Karpas-422 (cell line): ENCODE measurements at regions not wholly inside any gene's neighbourhood (a gene's known extent, or its start where the extent isn't known, plus 50 kb on each side); places are given as distances from the start of the nearest gene placed in this dataset.

Source experiments
- DNase-seq: peaks from one replicate; pipeline ENCODE4 v3.0.0-alpha.2; 2015
- H2AFZ ChIP-seq: fragments of 200-600 bp; sonication (generic); 2 replicates; pipeline ENCODE4 v1.6.1; 2014; ENCODE audit warnings: antibody characterized with exemption, low read length, mixed read lengths
- H3K27ac ChIP-seq: fragments of 200-600 bp; sonication (generic); 2 replicates; pipeline ENCODE4 v1.5.1; 2014; ENCODE audit warnings: mild to moderate bottlenecking, low read length, moderate library complexity
- H3K27me3 ChIP-seq: fragments of 200-600 bp; sonication (generic); 2 replicates; pipeline ENCODE4 v1.6.1; 2014; ENCODE audit warnings: low read length, mixed read lengths
- H3K36me3 ChIP-seq: fragments of 200-600 bp; sonication (generic); 2 replicates; pipeline ENCODE4 v1.6.1; 2014; ENCODE audit warnings: low read length, mixed read lengths; ENCODE audit not compliant: insufficient read depth
- H3K4me1 ChIP-seq: fragments of 200-600 bp; sonication (generic); 2 replicates; pipeline ENCODE4 v1.6.1; 2014; ENCODE audit warnings: mild to moderate bottlenecking, low read length, mixed read lengths
- H3K4me2 ChIP-seq: fragments of 200-600 bp; sonication (generic); 2 replicates; pipeline ENCODE4 v1.6.1; 2014; ENCODE audit warnings: low read length, low read depth, mild to moderate bottlenecking; ENCODE audit not compliant: poor library complexity, severe bottlenecking
- H3K4me3 ChIP-seq: fragments of 200-600 bp; sonication (generic); 2 replicates; pipeline ENCODE4 v1.5.1; 2014; ENCODE audit warnings: mild to moderate bottlenecking, antibody characterized with exemption, low read length, mixed read lengths
- H3K79me2 ChIP-seq: fragments of 200-600 bp; sonication (generic); 2 replicates; pipeline ENCODE4 v1.6.1; 2014; ENCODE audit warnings: mild to moderate bottlenecking, low read length, mixed read lengths
- H3K9ac ChIP-seq: fragments of 200-600 bp; sonication (generic); 2 replicates; pipeline ENCODE4 v1.6.0; 2014; ENCODE audit warnings: low read length
- H3K9me2 ChIP-seq: fragments of 200-600 bp; sonication (generic), shearing (Covaris generic); replicated peaks from 2 replicates; pipeline ENCODE4 v1.6.0; 2014; ENCODE audit warnings: mild to moderate bottlenecking, low read length, moderate library complexity; ENCODE audit not compliant: insufficient read depth
- H3K9me3 ChIP-seq: fragments of 300-700, 200-600 bp; sonication (generic); 2 replicates; pipeline ENCODE4 v1.6.1; 2014; ENCODE audit warnings: low read length, mixed read lengths
- H4K20me1 ChIP-seq: fragments of 200-600 bp; sonication (generic); 2 replicates; pipeline ENCODE4 v1.6.1; 2014; ENCODE audit warnings: mild to moderate bottlenecking, antibody characterized with exemption, low read length, low read depth; ENCODE audit not compliant: insufficient read depth

DNA sequence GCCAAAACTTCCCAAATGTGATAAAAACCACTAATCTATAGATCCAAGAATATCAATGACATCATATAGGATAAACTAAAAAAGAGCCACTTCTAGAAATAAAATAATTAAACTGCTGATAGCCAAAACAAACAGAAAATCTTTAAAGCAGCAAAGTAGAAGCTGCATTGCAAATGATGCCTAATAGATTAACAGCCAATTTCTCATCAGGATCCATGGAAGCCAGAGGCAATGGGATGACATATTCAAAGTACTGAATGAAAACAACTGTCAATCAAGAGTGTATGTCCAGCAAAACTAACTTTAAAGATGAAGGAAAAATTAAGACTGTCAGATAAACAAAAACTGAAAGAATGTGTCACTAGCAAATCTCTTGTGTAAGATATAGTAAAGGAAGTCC lies 224.8 kb downstream of the PSAT1 start:
- H3K9me3 ChIP-seq: peaks cover 10% of the 10 kb centered on the region
- no peak for DNase-seq
- peaks cover 3% of the 10 kb centered on the region; the same call in 1 of the 2 replicates for H3K4me1 ChIP-seq
- H3K4me3 ChIP-seq: no peak overlapping the region
- H3K9me2 ChIP-seq: no peaks in the 10 kb centered on the region
- H4K20me1 ChIP-seq: no peaks in the 10 kb centered on the region
- H3K36me3 ChIP-seq: no peaks in the 10 kb centered on the region
- H3K27ac ChIP-seq: no peak overlapping the region
- H2AFZ ChIP-seq: no peak overlapping the region
- no peaks in the 10 kb centered on the region for H3K27me3 ChIP-seq
- H3K9ac ChIP-seq: no peak overlapping the region
- no peaks in the 10 kb centered on the region for H3K79me2 ChIP-seq
- H3K4me2 ChIP-seq: no peak overlapping the region

DNA sequence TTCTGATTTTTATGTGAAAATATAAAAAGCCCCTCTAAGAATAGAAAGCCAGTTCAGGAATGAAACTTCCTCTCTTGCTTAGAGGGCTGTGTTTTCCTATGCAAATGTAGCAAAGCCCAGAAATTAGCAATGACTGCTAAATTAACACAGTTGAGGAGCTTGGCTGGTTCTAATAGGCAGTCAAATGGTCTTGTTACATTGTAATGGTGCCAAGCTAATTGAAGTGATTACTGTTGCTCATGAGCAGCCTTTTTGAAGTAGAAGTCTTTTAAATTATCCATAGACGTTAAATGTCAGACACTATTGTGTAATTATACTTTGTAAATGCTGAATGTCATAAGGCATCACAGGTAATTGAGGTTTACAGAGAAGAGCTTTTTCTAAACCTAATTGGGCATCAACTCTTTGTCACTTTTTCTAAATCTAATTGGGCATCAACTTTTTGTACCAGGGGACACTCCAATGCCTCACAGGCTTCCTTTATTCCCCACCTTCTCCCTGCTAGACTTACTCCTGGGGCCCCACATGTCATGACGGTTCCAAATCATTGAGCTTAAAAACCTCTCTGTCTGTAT lies 229.1 kb downstream of the PSAT1 start:
- no peak overlapping the region for H3K4me3 ChIP-seq
- H3K9me3 ChIP-seq: peaks cover 2% of the 10 kb centered on the region
- no peaks in the 10 kb centered on the region for H3K36me3 ChIP-seq
- H3K9me2 ChIP-seq: no peaks in the 10 kb centered on the region
- no peaks in the 10 kb centered on the region for H4K20me1 ChIP-seq
- H2AFZ ChIP-seq: no peak overlapping the region
- DNase-seq: no peak
- peaks cover 3% of the 10 kb centered on the region; the same call in 1 of the 2 replicates for H3K4me1 ChIP-seq
- H3K79me2 ChIP-seq: no peaks in the 10 kb centered on the region
- no peak overlapping the region for H3K4me2 ChIP-seq
- H3K27me3 ChIP-seq: no peaks in the 10 kb centered on the region
- no peak overlapping the region for H3K9ac ChIP-seq
- no peak overlapping the region for H3K27ac ChIP-seq

DNA sequence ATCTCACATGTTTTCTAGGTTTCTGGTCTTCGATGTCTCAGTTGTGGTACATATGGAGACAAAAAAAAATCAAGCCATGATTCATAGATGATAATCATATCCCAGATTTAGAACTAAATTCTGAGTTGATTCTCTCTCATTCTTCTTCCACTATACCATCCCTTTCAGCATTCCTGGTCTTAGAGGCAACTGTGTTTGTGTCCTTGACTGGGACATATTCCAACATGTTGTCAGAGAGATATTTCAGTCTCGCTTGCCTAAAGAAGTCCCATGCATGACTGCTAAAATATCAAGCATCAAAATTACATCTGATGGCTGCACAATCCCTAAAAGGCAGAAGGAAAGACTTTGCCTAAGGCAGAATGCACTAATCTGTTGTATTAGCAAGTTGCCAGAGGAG lies 236.6 kb downstream of the PSAT1 start:
- Histone ChIP-seq H2AFZ (no peak overlapping the region), H3K4me3 (no peak overlapping the region), H4K20me1 (no peaks in the 10 kb centered on the region), H3K27me3 (no peaks in the 10 kb centered on the region), H3K36me3 (no peaks in the 10 kb centered on the region), H3K4me2 (no peak overlapping the region), H3K9ac (no peak overlapping the region), H3K79me2 (no peaks in the 10 kb centered on the region), H3K9me3 (no peaks in the 10 kb centered on the region), H3K9me2 (no peaks in the 10 kb centered on the region), H3K27ac (no peak overlapping the region), H3K4me1 (no peaks in the 10 kb centered on the region)
- no peak for DNase-seq

DNA sequence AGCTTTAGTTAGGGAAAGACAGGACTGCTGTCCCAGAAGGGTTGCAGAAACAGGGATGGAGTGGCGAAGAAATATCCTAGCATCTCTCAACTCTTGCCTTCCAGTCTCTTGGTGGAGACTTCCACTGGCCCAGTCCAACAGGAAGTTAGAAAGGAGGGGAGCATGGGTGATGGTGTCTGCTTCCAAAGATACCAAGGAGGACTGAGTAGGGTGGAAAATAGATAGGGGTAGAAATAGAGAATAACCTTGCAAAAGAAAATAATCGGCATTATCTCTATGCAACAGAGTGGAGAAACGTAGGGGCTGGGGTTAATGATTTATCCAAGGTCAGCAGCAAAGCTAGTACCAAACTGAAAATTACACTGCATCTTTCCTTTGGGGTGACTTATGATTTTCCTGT lies 242.3 kb downstream of the PSAT1 start:
- Histone ChIP-seq H3K27me3 (no peaks in the 10 kb centered on the region), H3K36me3 (no peaks in the 10 kb centered on the region), H3K9ac (no peak overlapping the region), H3K27ac (no peak overlapping the region), H3K9me2 (no peaks in the 10 kb centered on the region), H2AFZ (no peak overlapping the region), H3K4me2 (no peak overlapping the region), H3K9me3 (no peaks in the 10 kb centered on the region), H3K4me1 (no peaks in the 10 kb centered on the region), H4K20me1 (no peaks in the 10 kb centered on the region), H3K79me2 (no peaks in the 10 kb centered on the region), H3K4me3 (no peak overlapping the region)
- no peak for DNase-seq

DNA sequence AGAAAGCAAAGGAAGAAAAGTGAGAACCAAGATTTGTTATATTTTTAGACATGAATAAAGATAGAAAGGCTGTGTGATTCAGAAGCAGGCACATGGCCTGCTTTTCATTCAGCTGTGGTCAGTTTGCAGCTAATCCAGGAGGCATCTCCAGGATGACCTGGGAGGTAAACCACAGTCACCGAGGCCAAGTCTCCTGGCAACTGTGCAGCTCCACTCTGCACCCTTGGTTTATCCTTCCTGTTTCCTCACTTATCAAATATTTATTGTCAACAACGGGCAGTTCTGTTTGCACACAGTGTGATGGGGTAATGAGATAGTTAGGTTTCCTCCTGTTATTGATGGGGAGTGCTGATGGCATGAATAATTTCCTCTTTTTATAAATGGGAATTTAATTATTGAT lies 243.0 kb downstream of the PSAT1 start:
- no peaks in the 10 kb centered on the region for H4K20me1 ChIP-seq
- no peak overlapping the region for H3K4me2 ChIP-seq
- no peak overlapping the region for H3K4me3 ChIP-seq

DNA sequence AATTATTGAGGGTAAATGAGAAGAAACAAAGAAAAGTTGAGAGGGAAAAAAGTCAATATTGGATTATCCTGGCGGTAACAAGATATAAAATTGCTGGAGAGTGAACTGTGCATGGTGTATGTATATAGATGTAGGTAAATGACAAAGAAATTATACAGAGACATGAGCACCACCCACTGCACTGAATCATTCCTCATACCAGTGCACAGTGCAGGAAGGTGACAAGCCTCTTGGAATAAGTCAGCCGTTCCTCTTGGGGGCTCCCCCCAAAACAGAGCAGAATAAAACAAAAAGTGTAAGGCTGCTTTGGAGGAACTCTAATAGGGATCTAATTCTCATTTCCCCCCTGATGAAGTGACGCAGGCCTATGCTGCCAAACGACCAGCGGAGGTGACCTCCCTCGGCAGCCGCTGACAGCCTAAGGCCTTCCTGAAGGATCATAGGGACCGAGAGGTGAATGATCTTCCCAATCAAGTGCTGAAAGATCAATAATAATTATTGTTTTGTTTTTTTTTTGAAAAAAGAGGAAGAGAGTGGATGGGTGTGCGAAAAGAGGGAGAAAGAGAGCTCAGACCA lies 245.0 kb downstream of the PSAT1 start:
- no peak overlapping the region for H3K9ac ChIP-seq
- DNase-seq: no peak
- H3K9me3 ChIP-seq: no peaks in the 10 kb centered on the region

More for the DNA sequence above, 243.0 kb downstream of the PSAT1 start:
- H3K36me3 ChIP-seq: no peaks in the 10 kb centered on the region
- H2AFZ ChIP-seq: no peak overlapping the region
- H3K27ac ChIP-seq: no peak overlapping the region
- H3K9me3 ChIP-seq: no peaks in the 10 kb centered on the region
- H3K9me2 ChIP-seq: no peaks in the 10 kb centered on the region
- no peaks in the 10 kb centered on the region for H3K79me2 ChIP-seq
- no peaks in the 10 kb centered on the region for H3K27me3 ChIP-seq
- DNase-seq: no peak
- H3K4me1 ChIP-seq: no peaks in the 10 kb centered on the region
- H3K9ac ChIP-seq: no peak overlapping the region

DNA sequence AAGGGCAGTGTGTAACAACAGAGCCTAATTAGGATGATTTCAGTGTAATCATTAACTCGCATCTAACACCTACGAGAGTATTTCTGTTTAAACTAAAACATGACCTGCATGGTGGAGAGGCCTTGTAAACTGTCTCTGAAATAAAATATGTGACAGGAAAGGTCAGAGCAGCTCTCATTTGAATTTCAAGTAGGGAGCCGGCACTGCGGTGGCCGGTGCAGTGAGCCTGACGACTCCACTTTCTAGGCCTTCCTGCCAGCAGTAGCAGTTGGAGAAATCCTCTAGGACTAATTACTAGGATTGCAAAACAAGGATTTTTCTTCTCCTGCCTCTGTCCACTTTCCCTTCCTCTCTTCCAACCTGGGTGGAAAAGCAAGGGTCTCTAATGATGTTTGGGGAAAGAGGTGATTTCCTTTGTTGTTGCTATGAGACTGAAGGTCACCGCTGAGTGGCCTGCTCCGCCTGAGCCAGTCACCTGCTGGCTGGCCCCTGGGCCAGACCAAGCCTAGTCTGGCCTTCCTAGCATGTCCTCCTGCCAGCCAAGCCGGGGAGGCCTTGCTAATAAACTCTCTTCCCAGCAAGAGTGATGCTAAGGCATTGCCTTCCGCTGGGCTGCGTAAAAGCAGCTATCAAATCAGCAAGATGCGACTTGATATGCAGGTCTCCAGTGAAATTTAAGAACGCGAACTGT lies 245.7 kb downstream of the PSAT1 start:
- H3K9ac ChIP-seq: no peak overlapping the region
- no peaks in the 10 kb centered on the region for H3K27me3 ChIP-seq
- H3K9me2 ChIP-seq: no peaks in the 10 kb centered on the region

More for the DNA sequence above, 245.0 kb downstream of the PSAT1 start:
- Histone ChIP-seq H3K4me2 (no peak overlapping the region), H3K4me1 (no peaks in the 10 kb centered on the region), H2AFZ (no peak overlapping the region), H3K79me2 (no peaks in the 10 kb centered on the region), H4K20me1 (no peaks in the 10 kb centered on the region), H3K9me2 (no peaks in the 10 kb centered on the region), H3K36me3 (no peaks in the 10 kb centered on the region), H3K27me3 (no peaks in the 10 kb centered on the region), H3K27ac (no peak overlapping the region), H3K4me3 (no peak overlapping the region)

DNA sequence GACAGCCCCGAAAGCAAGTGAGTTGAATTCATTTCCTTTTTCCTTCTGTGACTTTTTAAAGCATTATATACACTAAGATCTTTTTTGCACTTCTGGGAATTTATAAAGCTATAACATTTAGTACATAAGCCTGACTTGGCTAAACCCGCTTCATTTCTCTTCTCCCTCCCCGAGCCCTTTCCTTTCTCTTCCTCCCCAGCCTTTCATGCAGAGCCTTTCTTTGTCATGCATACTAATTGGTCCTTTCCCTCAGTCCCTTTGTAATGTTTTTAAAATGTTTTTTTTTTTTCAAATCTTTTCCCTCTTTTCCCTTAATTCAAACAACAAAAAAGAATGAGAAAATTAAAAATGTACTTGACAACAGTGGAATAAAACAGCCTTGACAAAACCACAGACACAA lies 246.4 kb downstream of the PSAT1 start:
- H3K27ac ChIP-seq: no peak overlapping the region
- no peaks in the 10 kb centered on the region for H3K4me1 ChIP-seq
- no peaks in the 10 kb centered on the region for H3K79me2 ChIP-seq
- no peak overlapping the region for H2AFZ ChIP-seq
- no peaks in the 10 kb centered on the region for H3K9me2 ChIP-seq
- DNase-seq: no peak
- no peak overlapping the region for H3K4me3 ChIP-seq
- H3K9ac ChIP-seq: no peak overlapping the region
- no peak overlapping the region for H3K4me2 ChIP-seq
- no peaks in the 10 kb centered on the region for H3K27me3 ChIP-seq
- H4K20me1 ChIP-seq: no peaks in the 10 kb centered on the region
- no peaks in the 10 kb centered on the region for H3K9me3 ChIP-seq
- H3K36me3 ChIP-seq: no peaks in the 10 kb centered on the region

More for the DNA sequence above, 245.7 kb downstream of the PSAT1 start:
- no peaks in the 10 kb centered on the region for H3K79me2 ChIP-seq
- H3K36me3 ChIP-seq: no peaks in the 10 kb centered on the region
- H4K20me1 ChIP-seq: no peaks in the 10 kb centered on the region
- no peak for DNase-seq
- H3K4me3 ChIP-seq: no peak overlapping the region
- H3K27ac ChIP-seq: no peak overlapping the region
- no peaks in the 10 kb centered on the region for H3K9me3 ChIP-seq
- no peak overlapping the region for H3K4me2 ChIP-seq
- no peaks in the 10 kb centered on the region for H3K4me1 ChIP-seq
- no peak overlapping the region for H2AFZ ChIP-seq
